Mucosa of descending colon (tissue), 3 donors: ENCODE measurements at regions not wholly inside any gene's neighbourhood (a gene's known extent, or its start where the extent isn't known, plus 50 kb on each side); places are given as distances from the start of the nearest gene placed in this dataset.
A peak's percentile ranks its signal among the peaks of the same experiment; 100 is the strongest.

ENCODE experiments used
- ATAC-seq: fragments of 200-7000 bp; cut with Tn5 transposase; one replicate; pipeline ENCODE4 v1.9.1; 2020; ENCODE audit warnings: mild to moderate bottlenecking, moderate library complexity
- DNase-seq, 3 donors: peaks; one replicate each; pipeline ENCODE4 v3.0.0-alpha.2; 2020
- H3K36me3 ChIP-seq: fragments of 200-600 bp; one replicate; pipeline ENCODE4 v1.8.0; 2021; ENCODE audit warnings: low read depth, mild to moderate bottlenecking
- H3K4me1 ChIP-seq: fragments of 200-600 bp; one replicate; pipeline ENCODE4 v1.8.0; 2021; ENCODE audit warnings: low read depth, mild to moderate bottlenecking
- H3K4me3 ChIP-seq: fragments of 200-600 bp; one replicate; pipeline ENCODE4 v1.8.0; 2021; ENCODE audit warnings: mild to moderate bottlenecking
- H3K9me3 ChIP-seq: fragments of 200-600 bp; one replicate; pipeline ENCODE4 v1.8.0; 2021; ENCODE audit warnings: mild to moderate bottlenecking
- intact Hi-C, 2 donors: fragments of 100-400 bp; cut with DNase I in 1 of 2; cut with micrococcal nuclease in 1 of 2; formaldehyde crosslinking; loops; one replicate each; pipeline versions ENCODE4 v1.11.0 to v1.11.1; 2022; cut with DNase I, micrococcal nuclease
- TF ChIP-seq, protein P1 (sequence below): fragments of 200-600 bp; IDR thresholded peaks from one replicate; pipeline ENCODE4 v1.8.0; 2022; ENCODE audit warnings: antibody characterized with exemption, mild to moderate bottlenecking
- donor health status: DM: no; HTN: no; CAD: no; lungs with moderate emphysema.
- donor health status: DM: no; HTN: no; CAD: no.
- donor health status: DM: no; HTN: yes; CAD: no.

DNA sequence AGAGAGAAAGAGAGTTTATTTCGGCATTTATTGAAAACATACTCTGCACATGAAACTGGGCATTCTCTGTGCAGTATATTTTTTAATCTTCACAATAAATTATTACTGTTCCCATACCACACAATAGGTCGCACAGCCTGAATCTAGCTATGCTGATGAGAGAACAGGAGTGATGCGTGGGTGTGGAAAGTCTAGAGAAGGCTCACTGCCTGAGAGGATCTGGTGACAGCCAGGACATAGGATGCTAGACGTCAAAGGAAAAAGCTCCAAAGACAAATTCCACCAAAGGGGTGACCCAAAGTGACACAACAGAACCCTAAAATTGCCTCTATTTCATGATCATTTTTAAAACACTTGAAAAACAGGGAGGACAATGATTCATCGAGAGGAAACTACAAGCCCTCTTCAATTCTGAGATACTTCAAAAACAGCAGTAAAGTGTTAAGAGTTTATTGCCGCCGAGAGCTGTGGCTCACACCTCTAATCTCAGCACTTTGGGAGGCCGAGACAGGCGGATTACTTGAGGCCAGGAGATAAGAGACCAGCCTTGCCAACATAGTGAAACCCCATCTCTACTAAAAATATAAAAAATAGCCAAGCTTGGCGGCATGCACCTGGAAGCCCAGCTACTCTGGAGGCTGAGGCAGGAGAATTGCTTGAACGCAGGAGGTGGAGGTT lies 189.6 kb upstream of the NBEA start:
- Histone ChIP-seq H3K9me3 (no peaks in the 10 kb centered on the region), H3K36me3 (no peaks in the 10 kb centered on the region), H3K4me1 (peaks cover 23% of the 10 kb centered on the region), H3K4me3 (no peak overlapping the region)
- intact Hi-C loops, result no loop called here
- ATAC-seq (no peak), DNase-seq (no peak)
- TF ChIP-seq, protein P1, sequence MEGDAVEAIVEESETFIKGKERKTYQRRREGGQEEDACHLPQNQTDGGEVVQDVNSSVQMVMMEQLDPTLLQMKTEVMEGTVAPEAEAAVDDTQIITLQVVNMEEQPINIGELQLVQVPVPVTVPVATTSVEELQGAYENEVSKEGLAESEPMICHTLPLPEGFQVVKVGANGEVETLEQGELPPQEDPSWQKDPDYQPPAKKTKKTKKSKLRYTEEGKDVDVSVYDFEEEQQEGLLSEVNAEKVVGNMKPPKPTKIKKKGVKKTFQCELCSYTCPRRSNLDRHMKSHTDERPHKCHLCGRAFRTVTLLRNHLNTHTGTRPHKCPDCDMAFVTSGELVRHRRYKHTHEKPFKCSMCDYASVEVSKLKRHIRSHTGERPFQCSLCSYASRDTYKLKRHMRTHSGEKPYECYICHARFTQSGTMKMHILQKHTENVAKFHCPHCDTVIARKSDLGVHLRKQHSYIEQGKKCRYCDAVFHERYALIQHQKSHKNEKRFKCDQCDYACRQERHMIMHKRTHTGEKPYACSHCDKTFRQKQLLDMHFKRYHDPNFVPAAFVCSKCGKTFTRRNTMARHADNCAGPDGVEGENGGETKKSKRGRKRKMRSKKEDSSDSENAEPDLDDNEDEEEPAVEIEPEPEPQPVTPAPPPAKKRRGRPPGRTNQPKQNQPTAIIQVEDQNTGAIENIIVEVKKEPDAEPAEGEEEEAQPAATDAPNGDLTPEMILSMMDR, result no peak

DNA sequence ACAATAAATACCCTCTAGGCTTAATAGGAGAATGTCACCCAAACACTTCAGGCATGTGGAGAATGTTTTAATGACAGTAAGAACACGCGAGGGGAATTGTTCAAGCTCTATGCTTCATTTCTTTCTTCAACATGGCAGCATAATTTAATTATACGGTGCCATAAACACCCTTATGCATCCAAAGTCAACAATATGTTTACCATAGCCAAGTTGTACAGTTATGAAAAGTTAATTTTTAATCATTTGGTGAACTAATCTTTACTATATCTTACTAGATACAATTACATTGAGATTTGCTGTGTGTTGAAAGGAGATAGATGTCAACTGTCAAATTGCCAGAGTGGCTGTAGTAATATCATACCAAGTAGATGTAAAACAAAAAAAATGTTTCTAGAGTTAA lies 185.9 kb upstream of the NBEA start:
- H3K4me3 ChIP-seq, result no peak overlapping the region
- DNase-seq (no peak), ATAC-seq (peak; percentile 74)
- H3K9me3 ChIP-seq, result no peaks in the 10 kb centered on the region
- no peaks in the 10 kb centered on the region for H3K36me3 ChIP-seq
- no peaks in the 10 kb centered on the region for H3K4me1 ChIP-seq
- intact Hi-C loops, result no loop called here
- TF ChIP-seq, protein P1, result no peak

DNA sequence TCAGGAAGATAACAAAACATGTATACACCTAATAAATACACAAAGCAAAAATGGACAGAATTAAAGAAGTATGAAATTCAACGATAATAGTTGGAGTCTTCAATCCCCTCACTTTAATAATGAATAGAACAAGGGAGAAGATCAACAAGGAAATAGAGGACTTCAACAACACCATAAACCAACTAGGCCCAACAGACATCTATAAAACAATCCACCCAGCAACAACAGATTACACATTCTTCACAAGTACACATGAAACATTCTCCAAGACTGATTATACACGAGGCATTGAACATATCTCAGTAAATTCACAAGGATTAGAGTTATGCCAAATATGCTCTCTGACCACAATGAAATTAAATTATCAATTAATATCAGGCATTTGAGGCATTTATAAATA lies 185.5 kb upstream of the NBEA start:
- DNase-seq (no peak), ATAC-seq (peak; percentile 85)
- H3K4me1 ChIP-seq, result no peaks in the 10 kb centered on the region
- TF ChIP-seq, protein P1, result no peak
- H3K36me3 ChIP-seq, result no peaks in the 10 kb centered on the region
- no peaks in the 10 kb centered on the region for H3K9me3 ChIP-seq
- intact Hi-C loops, result no loop called here
- no peak overlapping the region for H3K4me3 ChIP-seq

DNA sequence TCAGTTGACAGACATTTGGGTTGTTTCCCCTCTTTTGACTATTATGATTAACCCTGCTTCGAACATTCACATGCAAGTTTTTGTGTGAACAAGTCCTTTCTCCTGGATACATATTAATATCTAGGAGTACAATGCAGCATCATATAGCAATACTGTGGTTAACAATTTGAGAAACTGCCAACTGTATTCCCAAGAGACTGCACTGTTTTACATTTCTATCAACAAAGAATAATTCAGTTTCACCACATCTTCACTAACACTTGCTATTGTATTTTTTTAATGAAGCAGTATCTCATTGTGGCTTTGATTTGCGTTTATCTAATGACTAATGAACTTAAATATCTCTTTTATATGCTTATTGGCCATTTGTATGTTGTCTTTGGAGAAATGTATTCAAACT lies 184.6 kb upstream of the NBEA start:
- intact Hi-C loops, result no loop called here
- DNase-seq (no peak), ATAC-seq (no peak)
- no peak overlapping the region for H3K4me3 ChIP-seq
- H3K36me3 ChIP-seq, result no peaks in the 10 kb centered on the region
- no peaks in the 10 kb centered on the region for H3K4me1 ChIP-seq
- TF ChIP-seq, protein P1, result no peak
- H3K9me3 ChIP-seq, result no peaks in the 10 kb centered on the region

DNA sequence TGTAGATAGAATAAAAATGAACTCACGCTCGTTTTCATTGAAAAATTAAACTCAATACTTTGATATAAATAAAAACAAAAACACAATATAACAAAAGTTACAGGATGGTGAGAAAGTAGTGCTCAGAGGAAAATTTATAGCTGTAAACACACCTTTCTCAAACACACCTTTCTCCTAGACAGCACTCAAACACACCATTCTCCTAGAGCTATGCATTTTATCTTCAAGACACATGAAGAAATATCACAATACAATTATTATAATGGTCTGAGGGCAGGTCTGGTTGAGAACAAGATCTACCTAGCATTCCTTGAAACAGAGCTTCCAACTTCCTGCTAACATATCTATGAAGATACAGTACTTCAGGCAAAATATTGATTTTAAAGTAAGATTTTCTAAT lies 183.4 kb upstream of the NBEA start:
- intact Hi-C loops, result no loop called here
- Histone ChIP-seq H3K36me3 (no peaks in the 10 kb centered on the region), H3K4me3 (no peak overlapping the region), H3K9me3 (no peaks in the 10 kb centered on the region), H3K4me1 (no peaks in the 10 kb centered on the region)
- TF ChIP-seq, protein P1, result no peak
- peak; percentile 56 for ATAC-seq
- no peak for DNase-seq

DNA sequence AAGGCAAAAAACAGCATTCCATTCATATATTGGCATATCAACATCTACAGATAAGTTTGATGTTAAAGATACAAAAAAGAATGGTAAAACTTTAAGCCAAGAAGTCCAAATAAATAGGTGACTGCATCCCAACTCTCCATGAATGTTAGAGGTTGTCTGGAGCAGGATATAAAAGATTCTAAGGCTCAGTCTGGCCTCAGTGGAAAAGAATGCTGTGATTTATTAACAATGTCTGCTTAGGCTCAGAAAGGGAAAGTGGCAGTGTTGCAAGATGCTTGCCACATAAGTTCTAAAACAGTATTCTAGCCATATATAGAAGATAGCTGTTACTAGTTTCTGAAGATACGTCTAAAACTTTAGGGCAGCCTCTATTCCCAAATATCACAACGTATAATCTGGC lies 179.8 kb upstream of the NBEA start:
- no peaks in the 10 kb centered on the region for H3K36me3 ChIP-seq
- H3K9me3 ChIP-seq, result peaks cover 2% of the 10 kb centered on the region
- no peaks in the 10 kb centered on the region for H3K4me1 ChIP-seq
- ATAC-seq, result no peak
- H3K4me3 ChIP-seq, result no peak overlapping the region
- no peak for DNase-seq
- TF ChIP-seq, protein P1, result no peak
- intact Hi-C loops, result no loop called here
